HG03457 (cell line): ENCODE measurements at regions not wholly inside any gene's neighbourhood (a gene's known extent, or its start where the extent isn't known, plus 50 kb on each side); places are given as distances from the start of the nearest gene placed in this dataset.
"Not testable (repeated sequence)": the region's sequence is repeated elsewhere in the genome, so short reads cannot be mapped to it uniquely, and the experiment has no call there.

Experiments used
- ATAC-seq: cut with Tn5 transposase; IDR thresholded peaks from one replicate; pipeline ENCODE4 v1.9.1; 2021; ENCODE audit warnings: moderate number of reproducible peaks; ENCODE audit not compliant: unreplicated experiment

DNA sequence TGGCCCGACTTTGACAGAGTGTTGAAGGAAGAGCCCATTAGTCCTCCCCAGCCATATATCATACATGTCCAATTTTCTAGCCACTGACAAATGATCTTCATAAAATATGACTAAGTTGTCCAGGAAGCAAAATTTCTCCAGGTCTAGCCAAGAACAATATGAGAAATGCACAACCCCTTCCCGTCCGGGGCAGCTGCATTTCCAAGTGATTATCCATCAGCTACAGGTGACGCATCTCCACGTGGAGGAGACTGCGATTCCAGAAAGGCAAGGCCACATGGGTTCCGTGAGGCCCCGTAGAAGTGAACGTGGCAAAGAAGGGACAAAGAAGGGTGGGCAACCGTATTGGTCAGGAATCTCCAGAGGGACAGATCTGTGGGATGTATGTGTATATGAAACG lies 118.6 kb downstream of the ATP6V0E2 start:
- ATAC-seq: not testable (repeated sequence)

DNA sequence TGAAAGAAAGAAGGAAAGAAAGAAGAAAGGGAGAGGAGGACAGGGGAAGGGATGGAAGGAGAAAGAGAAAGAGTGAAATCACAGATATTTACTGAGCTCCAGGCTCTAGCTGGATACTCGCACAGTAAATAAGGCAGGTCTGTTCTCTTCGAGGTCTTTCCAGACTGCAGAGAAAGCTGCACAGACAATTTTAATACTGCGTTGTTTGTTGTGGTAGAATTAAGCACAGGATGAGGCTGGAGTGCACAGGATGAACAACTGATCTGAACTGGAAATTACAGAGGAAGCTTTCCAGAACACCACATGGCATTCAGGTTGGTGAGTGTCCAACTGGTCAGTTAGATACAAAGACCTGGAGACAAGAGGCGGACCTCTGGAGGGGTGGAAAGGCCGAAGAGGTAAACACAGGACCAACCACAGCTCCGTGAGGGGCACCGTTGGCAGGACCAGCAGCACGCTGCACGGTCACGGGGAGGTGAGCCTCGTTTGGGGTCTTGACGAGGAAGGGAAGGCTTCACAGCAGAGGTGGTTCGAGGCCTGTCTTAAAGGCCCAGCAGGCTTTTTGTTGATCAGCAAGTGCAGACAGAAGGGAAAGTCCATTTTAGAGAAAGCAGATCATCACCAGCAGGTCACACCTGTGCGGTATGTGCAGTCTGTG lies 121.7 kb downstream of the ATP6V0E2 start:
- not testable (repeated sequence) for ATAC-seq

DNA sequence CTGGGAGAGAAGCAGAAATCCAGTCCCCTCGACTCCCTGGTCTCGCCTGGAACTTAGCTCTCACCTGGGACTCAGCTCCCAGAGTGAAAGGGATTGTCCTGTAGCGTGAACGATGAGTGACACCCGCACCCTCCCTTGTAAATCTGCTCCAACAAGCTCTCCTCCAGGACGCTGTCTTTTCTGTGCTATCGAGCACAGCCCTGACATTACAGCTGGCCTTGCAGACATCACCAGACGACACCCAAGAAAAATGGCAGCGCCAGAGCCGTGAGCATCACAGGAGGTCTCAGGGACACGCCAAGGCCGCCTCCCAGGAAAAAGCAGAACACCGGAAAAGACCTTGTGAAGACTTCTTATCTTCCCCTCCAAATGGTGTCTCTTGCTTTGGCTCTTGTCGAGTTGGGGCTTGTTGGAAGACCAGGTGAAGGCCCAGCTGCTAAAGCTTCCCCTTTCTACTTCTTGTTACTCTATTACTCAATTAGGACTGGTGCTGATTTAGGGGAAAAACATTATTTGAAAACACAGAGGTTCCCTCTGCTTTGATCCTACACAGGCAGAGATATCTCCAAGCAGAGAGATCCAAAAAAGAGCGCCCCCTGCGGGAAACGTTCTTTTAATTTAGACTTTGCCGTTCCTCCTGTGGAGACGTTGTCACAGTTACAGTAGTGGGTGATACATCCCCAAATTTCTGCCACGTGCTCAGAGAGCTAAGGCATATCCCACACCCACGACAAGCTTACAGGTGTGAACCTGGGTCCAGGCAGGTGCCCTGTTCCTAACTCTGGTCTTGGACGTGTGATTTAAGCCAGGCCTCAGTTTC lies 127.2 kb downstream of the ATP6V0E2 start:
- ATAC-seq: not testable (repeated sequence)

DNA sequence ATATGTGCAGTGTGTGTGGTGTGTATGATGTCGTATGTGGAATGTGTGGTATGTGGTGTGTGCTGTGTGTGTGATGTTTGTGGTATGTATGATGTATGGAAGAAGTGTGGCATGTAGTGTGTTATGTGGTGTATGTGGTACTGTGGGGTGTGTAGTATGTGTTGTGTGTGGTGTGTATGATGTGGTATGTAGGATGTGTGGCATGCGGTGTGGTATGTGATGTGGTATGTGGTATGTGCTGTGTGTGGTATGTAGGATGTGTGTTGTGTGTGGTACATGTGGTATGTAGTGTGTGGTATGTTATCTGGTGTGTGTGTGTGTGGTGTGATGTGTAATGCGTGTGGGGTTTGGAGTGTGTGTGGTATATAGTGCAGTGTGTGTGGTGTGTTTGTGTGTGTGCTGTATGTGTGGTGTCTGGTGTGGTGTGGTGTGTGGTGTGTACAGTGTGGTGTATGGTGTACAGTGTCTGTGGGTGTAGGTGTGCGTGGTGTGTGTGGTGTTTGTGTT lies 129.6 kb downstream of the ATP6V0E2 start:
- no peak for ATAC-seq

DNA sequence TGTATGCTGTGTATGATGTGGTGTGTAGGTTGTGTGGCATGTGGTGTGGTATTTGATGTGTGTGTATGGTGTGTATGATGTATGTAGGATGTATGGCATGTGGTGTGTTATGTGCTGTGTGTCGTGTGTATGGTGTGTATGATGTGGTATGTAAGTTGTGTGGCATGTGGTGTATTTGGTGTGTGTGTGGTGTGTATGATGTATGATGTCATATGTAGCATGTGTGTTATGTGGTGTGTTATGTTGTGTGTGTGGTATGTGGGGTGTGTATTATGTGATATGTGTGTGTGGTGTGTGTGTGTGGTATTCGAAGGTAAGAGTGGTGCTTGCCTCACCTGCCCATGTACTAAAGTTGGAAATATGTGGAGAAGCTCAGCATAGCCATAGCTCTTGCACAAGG lies 130.2 kb downstream of the ATP6V0E2 start:
- not testable (repeated sequence) for ATAC-seq

DNA sequence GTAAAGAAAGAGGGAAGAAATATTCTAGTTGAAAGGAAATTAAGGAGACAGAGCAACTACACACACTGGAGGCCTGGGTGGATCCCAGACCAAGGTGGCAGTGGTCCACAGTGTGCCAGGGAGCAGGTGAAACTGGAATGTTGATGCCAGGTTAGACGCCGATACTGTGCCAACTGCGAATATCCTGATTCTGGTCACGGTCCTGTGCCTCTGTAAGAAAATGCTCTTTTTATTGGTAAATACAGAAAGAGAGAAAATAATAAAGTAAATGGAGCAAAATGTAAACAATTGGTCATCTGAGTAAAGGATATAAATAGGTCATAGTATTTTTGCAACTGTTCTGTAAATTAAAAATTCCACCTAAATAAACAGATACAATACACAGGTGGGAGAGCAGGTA lies 131.1 kb downstream of the ATP6V0E2 start:
- ATAC-seq: not testable (repeated sequence)

DNA sequence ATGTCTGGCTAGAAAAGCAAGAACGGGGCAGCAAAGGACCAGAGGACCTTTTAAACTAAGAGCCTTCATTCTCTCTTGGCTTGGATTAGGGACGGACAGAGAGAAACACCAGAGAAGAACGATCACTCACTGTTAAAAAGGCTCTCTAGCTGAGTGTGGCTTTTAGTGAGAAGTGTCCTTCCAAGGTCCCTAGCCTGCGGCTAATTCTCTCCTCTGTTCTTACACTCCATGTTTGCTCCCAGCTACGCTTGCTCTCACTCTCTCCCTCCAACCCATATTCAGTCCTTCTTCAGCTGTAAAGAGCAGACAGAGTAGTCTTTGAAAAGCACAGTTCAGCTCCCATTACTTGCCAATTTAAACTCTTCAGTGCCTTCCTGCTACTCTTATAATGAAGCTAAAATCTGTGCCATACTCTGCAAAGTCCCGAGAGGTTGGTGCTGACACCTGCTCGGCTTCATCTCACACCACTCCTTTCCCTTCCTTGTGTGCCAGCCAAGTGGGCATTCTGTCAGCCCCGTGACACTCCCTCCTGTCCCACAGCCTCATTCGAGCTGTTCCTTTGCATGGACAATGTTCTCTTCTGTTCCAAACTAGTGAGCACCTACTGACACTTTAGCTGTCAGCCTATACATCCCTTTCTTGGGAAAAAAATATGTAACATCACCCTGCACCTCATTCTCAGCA lies 136.0 kb downstream of the ATP6V0E2 start:
- ATAC-seq: not testable (repeated sequence)

DNA sequence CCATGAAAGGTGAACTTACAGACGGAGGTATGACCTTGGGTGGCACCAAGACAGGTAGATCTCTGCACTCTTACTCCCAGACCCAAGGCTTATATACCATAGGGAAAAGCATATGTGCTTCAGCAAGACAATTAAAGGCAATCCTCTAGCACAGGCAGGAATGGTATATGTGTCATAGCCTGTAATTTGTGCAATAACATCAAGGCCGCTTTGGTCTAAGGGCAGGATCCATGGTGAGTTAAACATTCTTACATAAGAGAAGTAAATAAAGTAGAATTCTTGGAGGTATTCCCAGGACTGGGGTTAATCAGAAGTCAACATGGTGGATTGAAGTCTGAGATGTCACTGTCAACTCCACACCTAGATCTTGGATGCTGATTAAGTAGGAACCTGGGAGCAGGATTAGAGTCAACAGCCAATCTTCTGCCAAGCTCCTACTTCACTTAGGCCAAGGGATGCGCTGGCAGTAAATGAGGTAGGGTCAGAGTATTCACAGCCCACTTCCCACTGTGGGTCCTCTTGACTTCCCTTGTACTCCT lies 143.0 kb downstream of the ATP6V0E2 start:
- ATAC-seq: not testable (repeated sequence)

DNA sequence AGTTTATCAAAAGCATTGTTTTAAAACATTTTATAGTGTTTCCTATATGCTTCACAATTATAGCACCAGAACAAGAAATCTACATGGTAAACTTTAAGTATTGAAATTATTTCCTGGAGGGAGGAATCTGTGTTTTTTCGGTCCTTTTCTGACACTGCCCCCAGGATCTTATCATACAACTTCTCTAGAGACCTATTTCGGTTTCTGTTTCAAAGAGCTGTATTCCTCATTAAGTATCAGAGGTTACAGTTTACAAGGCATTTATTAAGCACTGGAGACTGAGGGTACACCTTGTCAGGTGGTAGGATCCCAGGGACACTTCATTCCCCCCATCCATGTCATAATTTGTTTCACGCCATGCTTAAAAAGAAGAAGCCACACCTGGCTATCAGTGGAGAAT lies 146.4 kb downstream of the ATP6V0E2 start:
- ATAC-seq: not testable (repeated sequence)

DNA sequence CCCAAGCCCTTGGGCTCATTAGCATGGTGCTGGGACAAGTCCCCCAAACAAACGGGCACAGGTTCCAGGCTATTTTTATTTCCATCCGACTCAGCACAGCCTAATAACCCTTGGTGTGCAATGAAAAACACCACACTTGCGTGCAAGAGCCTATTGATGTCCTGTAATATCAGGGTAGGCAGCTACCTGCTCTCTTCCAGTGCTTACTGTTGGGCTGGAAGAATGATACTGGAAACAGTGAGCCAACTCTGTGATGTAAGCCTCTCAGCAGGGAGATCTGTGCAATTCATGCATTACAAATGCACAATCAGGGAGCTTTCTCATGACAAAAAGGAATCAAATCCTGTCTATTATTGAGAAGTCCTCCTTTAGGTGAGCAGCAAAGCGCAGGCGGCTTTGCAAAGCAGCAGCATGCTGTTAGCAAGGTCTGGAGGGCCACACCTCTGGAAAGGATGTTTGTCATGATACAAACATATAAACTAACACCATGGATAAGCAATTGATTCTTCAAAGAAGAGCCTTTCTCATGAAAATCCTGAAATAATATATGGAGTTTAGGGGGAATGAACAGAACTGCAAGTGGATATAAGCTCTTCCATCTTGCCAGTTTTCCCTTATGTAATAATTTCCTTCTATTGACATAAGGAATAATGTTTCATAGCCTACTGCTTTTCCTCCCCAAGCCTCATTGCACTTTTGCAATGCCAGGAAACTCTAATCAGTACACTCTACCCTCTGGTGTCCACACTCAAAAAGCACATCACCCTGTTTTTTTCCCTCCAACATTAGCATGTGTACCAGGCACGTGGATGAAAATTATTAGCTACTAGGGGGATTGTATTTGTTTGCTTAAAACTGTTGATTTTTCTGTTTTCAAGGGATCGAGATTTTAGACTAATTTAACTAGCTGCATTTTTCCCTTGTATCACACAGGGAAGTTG lies 151.1 kb downstream of the ATP6V0E2 start:
- not testable (repeated sequence) for ATAC-seq

DNA sequence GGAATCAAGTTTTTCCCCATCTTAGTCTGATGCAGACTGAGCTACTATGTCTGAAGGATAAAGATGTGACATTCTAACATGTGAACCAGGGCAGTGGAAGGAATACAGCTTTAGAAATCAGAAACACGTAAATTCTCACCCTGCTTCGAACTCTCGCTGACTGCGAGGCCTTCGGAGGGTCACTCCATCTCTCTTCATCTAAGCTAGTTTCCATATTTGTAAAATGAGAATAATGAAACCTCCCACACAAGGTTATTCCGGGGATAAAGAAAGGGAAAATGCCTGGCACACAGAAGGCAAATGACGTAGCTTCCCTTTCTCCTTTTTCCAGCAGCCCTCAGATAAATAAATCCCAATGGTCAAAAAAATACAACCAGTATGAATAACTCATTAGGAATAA lies 152.0 kb downstream of the ATP6V0E2 start:
- ATAC-seq: not testable (repeated sequence)

DNA sequence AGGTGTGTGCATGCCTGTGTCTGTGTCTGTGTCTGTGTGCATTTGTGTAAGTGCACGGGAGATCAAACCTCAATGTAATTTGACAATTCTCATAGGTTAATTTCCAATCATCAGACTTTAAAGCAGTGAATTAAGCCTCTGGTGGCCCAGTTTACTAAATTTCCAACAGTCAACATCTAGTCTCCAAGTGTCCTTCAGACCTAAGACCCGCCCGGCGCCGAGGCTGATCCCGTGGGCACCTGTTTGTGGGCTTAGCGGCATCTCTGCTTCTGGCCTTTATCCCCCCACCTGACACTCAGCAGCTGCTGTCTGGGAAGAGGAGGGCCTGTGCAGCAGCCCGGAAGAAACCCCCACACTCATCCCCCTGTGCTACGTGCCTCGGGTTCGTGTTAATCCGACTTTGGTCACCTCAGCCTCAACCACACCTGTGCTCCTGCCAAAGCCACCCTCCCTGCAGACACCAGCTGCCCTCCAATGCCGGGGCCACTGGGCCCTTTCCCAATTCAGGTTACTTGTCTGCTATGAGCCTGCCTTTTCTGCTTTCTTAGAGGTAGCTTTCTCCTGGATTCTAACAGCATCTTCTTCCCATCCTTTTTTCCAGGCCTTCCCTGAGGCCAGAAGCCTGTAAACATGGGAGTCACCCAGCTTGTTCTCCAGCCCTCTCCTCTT lies 154.7 kb downstream of the ATP6V0E2 start:
- ATAC-seq: not testable (repeated sequence)

DNA sequence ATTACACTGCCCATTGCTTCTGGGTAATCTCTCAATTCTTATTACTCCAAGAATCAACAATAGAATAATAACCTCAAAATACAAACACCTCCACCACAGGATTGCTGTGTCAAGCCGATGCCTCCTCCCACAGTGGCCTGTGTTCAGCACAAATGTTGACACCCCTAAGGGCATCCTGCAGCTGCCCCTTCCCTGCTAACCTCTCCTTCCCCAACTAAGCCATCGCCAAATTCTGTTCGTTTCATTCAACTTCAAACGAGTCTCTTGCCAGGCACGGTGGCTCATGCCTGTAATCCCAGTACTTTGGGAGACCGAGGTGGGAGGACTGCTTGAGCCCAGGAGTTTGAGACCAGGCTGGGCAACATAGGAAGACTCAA lies 155.2 kb downstream of the ATP6V0E2 start:
- ATAC-seq: not testable (repeated sequence)

DNA sequence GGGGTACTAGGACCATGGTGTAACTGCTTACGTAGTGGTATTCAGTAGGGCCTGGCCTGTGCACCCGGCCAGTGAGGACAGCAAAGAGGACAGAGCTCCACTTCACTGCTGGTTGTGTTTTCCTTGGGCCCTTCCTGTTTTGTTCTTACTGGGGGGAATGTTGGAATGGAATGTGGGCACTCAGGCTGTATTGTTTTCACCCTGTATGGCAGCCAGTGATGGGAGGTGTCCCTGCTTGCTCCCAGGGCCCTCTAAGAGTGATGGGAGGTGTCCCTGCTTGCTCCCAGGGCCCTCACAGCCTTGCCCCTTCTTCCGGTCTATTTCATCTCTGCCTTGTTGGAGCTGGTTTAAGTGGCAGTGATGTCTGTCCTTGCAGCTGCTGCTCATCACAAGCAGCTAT lies 158.0 kb downstream of the ATP6V0E2 start:
- not testable (repeated sequence) for ATAC-seq

DNA sequence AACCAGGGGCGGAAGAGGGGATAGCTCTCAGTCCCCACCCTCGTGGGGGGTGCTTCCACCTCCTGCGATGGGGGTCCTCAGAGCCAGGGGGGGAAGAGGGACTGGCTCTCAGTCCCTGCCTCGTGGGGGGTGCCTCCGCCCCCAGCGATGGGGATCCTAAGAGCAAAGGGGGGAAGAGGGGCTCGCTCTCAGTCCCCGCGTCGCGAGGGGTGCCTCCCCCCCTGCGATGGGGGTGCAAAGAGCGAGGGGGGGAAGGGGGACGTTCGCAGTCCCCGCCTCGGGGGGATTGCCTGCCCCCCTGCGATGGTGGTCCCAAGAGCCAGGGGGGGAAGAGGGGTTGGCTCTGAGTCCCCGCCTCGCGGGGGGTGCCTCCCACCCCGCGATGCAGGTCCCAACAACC lies 159.9 kb downstream of the ATP6V0E2 start:
- not testable (repeated sequence) for ATAC-seq

DNA sequence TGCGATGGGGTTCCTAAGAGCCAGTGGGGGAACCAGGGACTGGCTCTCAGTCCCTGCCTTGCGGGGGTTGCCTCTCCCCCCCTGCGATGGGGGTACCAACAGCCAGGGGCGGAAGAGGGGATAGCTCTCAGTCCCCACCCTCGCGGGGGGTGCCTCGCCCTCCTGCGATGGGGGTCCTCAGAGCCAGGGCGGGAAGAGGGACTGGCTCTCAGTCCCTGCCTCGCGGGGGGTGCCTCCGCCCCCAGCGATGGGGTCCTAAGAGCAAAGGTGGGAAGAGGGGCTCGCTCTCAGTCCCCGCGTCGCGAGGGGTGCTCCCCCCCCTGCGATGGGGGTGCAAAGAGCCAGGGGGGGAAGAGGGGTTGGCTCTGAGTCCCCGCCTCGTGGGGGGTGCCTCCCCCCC lies 162.0 kb downstream of the ATP6V0E2 start:
- ATAC-seq: not testable (repeated sequence)

DNA sequence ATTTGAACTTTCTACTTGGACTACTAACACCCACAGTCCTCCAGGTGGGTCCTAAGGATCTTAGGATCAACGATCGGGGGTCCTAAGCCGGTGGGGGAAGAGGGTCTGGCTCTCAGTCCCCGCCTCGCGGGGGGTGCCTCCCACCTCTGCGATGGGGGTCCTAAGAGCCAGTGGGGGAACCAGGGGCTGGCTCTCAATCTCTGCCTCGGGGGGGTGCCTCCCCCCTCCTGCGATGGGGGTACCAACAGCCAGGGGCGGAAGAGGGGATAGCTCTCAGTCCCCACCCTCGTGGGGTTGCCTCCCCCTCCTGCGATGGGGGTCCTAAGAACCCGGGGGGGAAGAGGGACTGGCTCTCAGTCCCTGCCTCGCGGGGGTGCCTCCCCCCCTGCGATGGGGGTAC lies 165.3 kb downstream of the ATP6V0E2 start:
- ATAC-seq: not testable (repeated sequence)

DNA sequence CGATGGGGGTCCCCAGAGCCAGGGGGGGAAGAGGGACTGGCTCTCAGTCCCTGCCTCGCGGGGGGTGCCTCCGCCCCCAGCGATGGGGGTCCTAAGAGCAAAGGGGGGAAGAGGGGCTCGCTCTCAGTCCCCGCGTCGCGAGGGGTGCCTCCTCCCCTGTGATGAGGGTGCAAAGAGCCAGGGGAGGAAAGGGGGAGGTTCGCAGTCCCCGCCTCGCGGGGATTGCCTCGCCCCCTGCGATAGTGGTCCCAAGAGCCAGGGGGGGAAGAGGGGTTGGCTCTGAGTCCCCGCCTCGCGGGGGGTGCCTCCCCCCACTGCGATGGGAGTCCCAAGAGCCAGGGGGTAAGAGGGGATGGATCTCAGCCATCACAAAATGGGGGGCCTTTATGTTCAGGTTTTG lies 168.5 kb downstream of the ATP6V0E2 start:
- not testable (repeated sequence) for ATAC-seq

DNA sequence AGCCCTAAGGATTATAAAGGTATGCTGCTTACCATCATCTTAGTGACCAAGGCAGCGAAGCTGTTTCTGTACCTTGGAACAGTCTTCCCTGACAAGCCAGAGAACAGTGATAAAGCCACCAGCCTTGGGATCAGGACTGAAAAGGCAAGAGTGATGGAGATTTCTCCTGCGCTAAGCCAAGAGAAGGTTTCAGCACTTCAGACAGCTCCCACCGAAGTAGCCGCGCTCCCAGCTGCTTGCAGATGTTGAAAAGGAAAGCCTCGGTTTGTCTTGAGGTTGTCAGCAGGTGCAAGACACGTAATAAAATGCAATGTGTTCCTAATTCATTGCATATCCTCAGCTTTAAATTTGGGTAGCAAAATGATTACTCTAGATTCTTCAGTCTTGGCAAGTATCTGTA lies 171.0 kb downstream of the ATP6V0E2 start:
- not testable (repeated sequence) for ATAC-seq

DNA sequence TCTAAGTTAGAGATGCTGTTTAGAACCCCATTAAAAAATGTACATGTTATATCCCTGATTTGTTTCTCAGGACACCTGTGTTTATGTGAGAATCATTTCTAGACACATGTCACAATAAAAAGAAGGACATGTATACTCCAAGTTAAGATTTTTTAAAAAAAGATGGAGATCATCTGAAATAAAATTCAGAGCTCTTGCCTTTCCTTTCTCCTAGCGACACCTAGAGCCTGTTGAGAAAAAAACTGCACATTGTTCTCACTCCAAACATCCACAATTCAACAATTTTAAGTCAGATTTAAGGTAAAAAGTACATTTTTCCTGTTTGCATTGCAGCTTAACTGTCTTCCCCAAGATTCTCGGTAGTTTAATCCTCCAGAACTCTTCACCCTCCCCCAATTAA lies 171.8 kb downstream of the ATP6V0E2 start:
- not testable (repeated sequence) for ATAC-seq
